Activated CD4-positive, alpha-beta T cell treated with anti-CD3 and anti-CD28 coated beads, Interleukin-10, Interleukin-2, amounts not matched to agents 100 ng/mL and 50 ng/mL, durations not matched to agents 16 hours and 8 hours (primary cell): ENCODE measurements at regions not wholly inside any gene's neighbourhood (a gene's known extent, or its start where the extent isn't known, plus 50 kb on each side); places are given as distances from the start of the nearest gene placed in this dataset.

Source experiments
- DNase-seq: peaks from one replicate; pipeline ENCODE4 v3.0.0-alpha.2; 2020

GRCh38 chr5:74072646-74073045 is 446.6 kb downstream of the ARHGEF28 start:
- DNase-seq = no peak

GRCh38 chr5:74070766-74071165 is 444.8 kb downstream of the ARHGEF28 start:
- DNase-seq = no peak

- DNase-seq = no peak
These were observed 443.7 kb downstream of the ARHGEF28 start for GRCh38 chr5:74069741-74070140.

- DNase-seq = no peak
These were observed 441.9 kb downstream of the ARHGEF28 start for GRCh38 chr5:74067748-74068541.

- DNase-seq = no peak
These were observed 438.9 kb downstream of the ARHGEF28 start for GRCh38 chr5:74064911-74065310.

- no peak for DNase-seq
These were observed 438.2 kb downstream of the ARHGEF28 start for GRCh38 chr5:74064225-74064624.

- DNase-seq = no peak
These were observed 437.8 kb downstream of the ARHGEF28 start for GRCh38 chr5:74063821-74064220.

GRCh38 chr5:74063346-74063745 is 437.4 kb downstream of the ARHGEF28 start:
- DNase-seq = no peak

- no peak for DNase-seq
These were observed 435.3 kb downstream of the ARHGEF28 start for GRCh38 chr5:74061292-74061691.

GRCh38 chr5:74059706-74060105 is 433.7 kb downstream of the ARHGEF28 start:
- no peak for DNase-seq

GRCh38 chr5:74056789-74057164 is 430.8 kb downstream of the ARHGEF28 start:
- DNase-seq = no peak

- no peak for DNase-seq
These were observed 430.3 kb downstream of the ARHGEF28 start for GRCh38 chr5:74056107-74056788.

- no peak for DNase-seq
These were observed 429.6 kb downstream of the ARHGEF28 start for GRCh38 chr5:74055486-74056106.

GRCh38 chr5:74054641-74055421 is 428.8 kb downstream of the ARHGEF28 start:
- no peak for DNase-seq

GRCh38 chr5:74054139-74054538 is 428.1 kb downstream of the ARHGEF28 start:
- DNase-seq = no peak

GRCh38 chr5:74052441-74053221 is 426.6 kb downstream of the ARHGEF28 start:
- DNase-seq = no peak

- no peak for DNase-seq
These were observed 425.1 kb downstream of the ARHGEF28 start for GRCh38 chr5:74051076-74051475.

- no peak for DNase-seq
These were observed 418.9 kb downstream of the ARHGEF28 start for GRCh38 chr5:74044936-74045335.

- no peak for DNase-seq
These were observed 417.0 kb downstream of the ARHGEF28 start for GRCh38 chr5:74042959-74043358.

GRCh38 chr5:74042559-74042958 is 416.6 kb downstream of the ARHGEF28 start:
- no peak for DNase-seq

GRCh38 chr5:74041913-74042312 is 415.9 kb downstream of the ARHGEF28 start:
- DNase-seq = no peak

- DNase-seq = no peak
These were observed 415.0 kb downstream of the ARHGEF28 start for GRCh38 chr5:74040811-74041491.
